ENCODE measurements at regions not wholly inside any gene's neighbourhood (a gene's known extent, or its start where the extent isn't known, plus 50 kb on each side); places are given as distances from the start of the nearest gene placed in this dataset.
A peak's percentile ranks its signal among the peaks of the same experiment; 100 is the strongest.

GRCh38 chr14:62181591-62181990 is 419.4 kb downstream of the SNAPC1 start:
- Histone ChIP-seq H3K4me2 (no peak overlapping the region), H3K9ac (no peak overlapping the region), H4K20me1 (ENCODE audit: low read depth) (no peaks in the 10 kb centered on the region), H3K27me3 (peaks cover 33% of the 10 kb centered on the region), H3K36me3 (no peaks in the 10 kb centered on the region), H3K79me2 (ENCODE audit: low read depth) (no peaks in the 10 kb centered on the region), H3K4me1 (no peaks in the 10 kb centered on the region), H3K27ac (no peak overlapping the region), H3K9me3 (ENCODE audit: low read depth) (no peaks in the 10 kb centered on the region), H2AFZ (replicated peaks) (no peak overlapping the region), H3K4me3 (no peak overlapping the region), H3F3A (ENCODE audit: low read depth) (no peaks in the 10 kb centered on the region)
- no peak overlapping the region for H3K4me3 Mint-ChIP-seq
- H3K9me3 Mint-ChIP-seq, result no peaks in the 10 kb centered on the region
- no peak overlapping the region for H3K27ac Mint-ChIP-seq
- peaks cover 8% of the 10 kb centered on the region for H3K27me3 Mint-ChIP-seq (ENCODE audit: insufficient read depth, low read depth)
- TF ChIP-seq CTCF (IDR thresholded peaks at IDR 0.05), result no peak
- TF ChIP-seq EZH2 (IDR thresholded peaks at IDR 0.05), result no peak
- no peak for DNase-seq (ENCODE audit: low spot score)
- H3K4me1 Mint-ChIP-seq, result no peaks in the 10 kb centered on the region
- H3K36me3 Mint-ChIP-seq, result no peaks in the 10 kb centered on the region

- no peak for DNase-seq (ENCODE audit: low spot score)
- Histone ChIP-seq H3K4me2 (no peak overlapping the region), H3K36me3 (no peaks in the 10 kb centered on the region), H3K27me3 (peaks cover 65% of the 10 kb centered on the region), H3F3A (ENCODE audit: low read depth) (peaks cover 11% of the 10 kb centered on the region), H3K4me3 (no peak overlapping the region), H3K9me3 (ENCODE audit: low read depth) (no peaks in the 10 kb centered on the region), H3K79me2 (ENCODE audit: low read depth) (no peaks in the 10 kb centered on the region), H3K4me1 (peaks cover 4% of the 10 kb centered on the region), H2AFZ (replicated peaks) (no peak overlapping the region), H3K9ac (no peak overlapping the region), H4K20me1 (ENCODE audit: low read depth) (no peaks in the 10 kb centered on the region), H3K27ac (no peak overlapping the region)
- Mint-ChIP-seq H3K9me3 (no peaks in the 10 kb centered on the region), H3K36me3 (no peaks in the 10 kb centered on the region), H3K27ac (no peak overlapping the region), H3K4me3 (no peak overlapping the region), H3K4me1 (no peaks in the 10 kb centered on the region), H3K27me3 (ENCODE audit: insufficient read depth, low read depth) (peaks cover 5% of the 10 kb centered on the region)
- no peak for TF ChIP-seq EZH2phosphoT487 (IDR thresholded peaks at IDR 0.05)
- no peak for TF ChIP-seq EZH2 (IDR thresholded peaks at IDR 0.05)
- TF ChIP-seq CTCF (IDR thresholded peaks at IDR 0.05), result no peak
Measured at GRCh38 chr14:62185078-62185477, 422.9 kb downstream of the SNAPC1 start.

- no peak overlapping the region for H3K4me3 ChIP-seq
- no peak overlapping the region for H3K27ac ChIP-seq
- peaks cover 80% of the 10 kb centered on the region for H3K27me3 ChIP-seq
- no peak overlapping the region for H2AFZ ChIP-seq (replicated peaks)
- no peak overlapping the region for H3K4me2 ChIP-seq
- no peaks in the 10 kb centered on the region for H3K36me3 ChIP-seq
- H4K20me1 ChIP-seq (ENCODE audit: low read depth), result no peaks in the 10 kb centered on the region
- peak; percentile 72 for DNase-seq (ENCODE audit: low spot score)
- Mint-ChIP-seq H3K27ac (no peak overlapping the region), H3K27me3 (ENCODE audit: insufficient read depth, low read depth) (peaks cover 6% of the 10 kb centered on the region), H3K4me1 (no peaks in the 10 kb centered on the region), H3K9me3 (no peaks in the 10 kb centered on the region), H3K4me3 (no peak overlapping the region), H3K36me3 (no peaks in the 10 kb centered on the region)
- H3K4me1 ChIP-seq, result peaks cover 4% of the 10 kb centered on the region
- TF ChIP-seq EZH2phosphoT487 (IDR thresholded peaks at IDR 0.05) (peak; percentile 75), CTCF (IDR thresholded peaks at IDR 0.05) (no peak)
- H3K79me2 ChIP-seq (ENCODE audit: low read depth), result no peaks in the 10 kb centered on the region
- H3K9ac ChIP-seq, result no peak overlapping the region
- H3K9me3 ChIP-seq (ENCODE audit: low read depth), result no peaks in the 10 kb centered on the region
- peaks cover 11% of the 10 kb centered on the region for H3F3A ChIP-seq (ENCODE audit: low read depth)
Measured at GRCh38 chr14:62187265-62187664, 425.0 kb downstream of the SNAPC1 start.

- TF ChIP-seq EZH2phosphoT487 (IDR thresholded peaks at IDR 0.05) (no peak), CTCF (IDR thresholded peaks at IDR 0.05) (no peak), EZH2 (IDR thresholded peaks at IDR 0.05) (no peak)
- H3K4me2 ChIP-seq, result no peak overlapping the region
- Mint-ChIP-seq H3K4me3 (no peak overlapping the region), H3K4me1 (no peaks in the 10 kb centered on the region), H3K36me3 (no peaks in the 10 kb centered on the region), H3K27me3 (ENCODE audit: insufficient read depth, low read depth) (peaks cover 4% of the 10 kb centered on the region), H3K9me3 (no peaks in the 10 kb centered on the region), H3K27ac (no peak overlapping the region)
- no peak overlapping the region for H3K27ac ChIP-seq
- H3K27me3 ChIP-seq, result peaks cover 66% of the 10 kb centered on the region
- H3K79me2 ChIP-seq (ENCODE audit: low read depth), result no peaks in the 10 kb centered on the region
- no peak overlapping the region for H2AFZ ChIP-seq (replicated peaks)
- H4K20me1 ChIP-seq (ENCODE audit: low read depth), result no peaks in the 10 kb centered on the region
- H3K9me3 ChIP-seq (ENCODE audit: low read depth), result no peaks in the 10 kb centered on the region
- H3K4me3 ChIP-seq, result no peak overlapping the region
- H3F3A ChIP-seq (ENCODE audit: low read depth), result peaks cover 11% of the 10 kb centered on the region
- H3K36me3 ChIP-seq, result no peaks in the 10 kb centered on the region
- DNase-seq (ENCODE audit: low spot score), result no peak
- H3K9ac ChIP-seq, result no peak overlapping the region
- peaks cover 4% of the 10 kb centered on the region for H3K4me1 ChIP-seq
Measured at GRCh38 chr14:62189698-62190097, 427.5 kb downstream of the SNAPC1 start.

Data from neural progenitor cell (in vitro differentiated cells).